Astrocyte (in vitro differentiated cells and primary cell): ENCODE measurements at regions not wholly inside any gene's neighbourhood (a gene's known extent, or its start where the extent isn't known, plus 50 kb on each side); places are given as distances from the start of the nearest gene placed in this dataset.

Source experiments
- CTCF ChIP-seq: IDR thresholded peaks from 2 replicates; pipeline ENCODE4 v1.5.1; 2011; ENCODE audit warnings: low read depth, mild to moderate bottlenecking, inconsistent platforms, low read length, moderate library complexity; ENCODE audit not compliant: insufficient read depth
- EZH2 ChIP-seq: IDR thresholded peaks from 2 replicates; pipeline ENCODE4 v1.6.1; 2012; ENCODE audit warnings: mild to moderate bottlenecking, low read length, inconsistent platforms; ENCODE audit not compliant: insufficient read depth

DNA sequence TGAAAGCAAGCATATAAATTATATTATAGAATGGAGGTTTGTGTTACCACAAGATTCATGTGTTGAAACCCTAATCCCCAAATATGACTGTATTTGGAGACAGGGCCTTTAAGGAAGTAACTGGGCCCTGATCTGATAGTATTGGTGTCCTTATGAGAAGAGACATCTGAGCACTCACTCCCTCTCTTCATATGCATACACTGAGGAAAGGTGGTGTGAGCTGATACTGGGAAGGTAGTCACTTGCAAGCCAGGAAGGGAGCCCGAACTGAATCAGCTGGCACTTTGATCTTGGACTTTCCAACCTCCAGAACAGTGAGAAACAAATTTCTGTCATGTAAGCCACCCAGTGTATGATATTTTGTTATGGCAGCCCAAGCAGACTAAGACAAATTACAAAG lies 66.9 kb upstream of the RHOBTB1 start:
- TF ChIP-seq EZH2 (no peak), CTCF (no peak)
